Suprapubic skin (tissue), 4 donors: ENCODE measurements at regions not wholly inside any gene's neighbourhood (a gene's known extent, or its start where the extent isn't known, plus 50 kb on each side); places are given as distances from the start of the nearest gene placed in this dataset.
"Not testable (repeated sequence)": the region's sequence is repeated elsewhere in the genome, so short reads cannot be mapped to it uniquely, and the experiment has no call there.

Experiments
- CTCF ChIP-seq, 2 donors: fragments of 200-600 bp in 1 of 2; fragments of 450-650 bp in 1 of 2; sonication (generic) in 1 of 2; IDR thresholded peaks; one replicate each; pipeline ENCODE4 v1.5.1; 2016 to 2019; ENCODE audit warnings: antibody characterized with exemption in 2 of 2, mild to moderate bottlenecking in 1 of 2, moderate library complexity in 1 of 2
- EP300 ChIP-seq: sonication (generic); formaldehyde crosslinking; IDR thresholded peaks from one replicate; pipeline ENCODE4 v1.6.1; 2017; ENCODE audit warnings: antibody characterized with exemption
- POLR2A ChIP-seq, 2 donors: fragments of 450-650 bp; IDR thresholded peaks; one replicate each; pipeline ENCODE4 v1.6.1; 2017; ENCODE audit warnings: antibody characterized with exemption in 2 of 2, mild to moderate bottlenecking in 2 of 2, moderate library complexity in 2 of 2
- POLR2AphosphoS5 ChIP-seq, 3 donors: sonication (generic); formaldehyde crosslinking; IDR thresholded peaks; one replicate each; pipeline ENCODE4 v1.6.1; 2017; ENCODE audit warnings: antibody characterized with exemption in 3 of 3

GRCh38 chr1:120288167-120288566 is 111.8 kb upstream of the SEC22B start:
- TF ChIP-seq CTCF (IDR thresholded peaks at IDR 0.05); POLR2AphosphoS5 (IDR thresholded peaks at IDR 0.05); POLR2A (IDR thresholded peaks at IDR 0.05); EP300: not testable (repeated sequence)
